NCI-H2081 (cell line): ENCODE measurements at regions not wholly inside any gene's neighbourhood (a gene's known extent, or its start where the extent isn't known, plus 50 kb on each side); places are given as distances from the start of the nearest gene placed in this dataset.
"Not testable (repeated sequence)": the region's sequence is repeated elsewhere in the genome, so short reads cannot be mapped to it uniquely, and the experiment has no call there.

Experiments used
- DNase-seq, 2 experiments: peaks; one replicate each; lab custom pipeline; 2025; lab: John Stamatoyannopoulos, UW

- DNase-seq = not testable (repeated sequence)
These were observed 51.5 kb upstream of the CDC42EP3 start for GRCh38 chr2:37722971-37723370.

- DNase-seq = no peak
These were observed 58.8 kb upstream of the CDC42EP3 start for GRCh38 chr2:37730037-37730818.

GRCh38 chr2:37732412-37732811, 61.0 kb upstream of the CDC42EP3 start:
- DNase-seq = not testable (repeated sequence)

GRCh38 chr2:37733251-37733650, 61.8 kb upstream of the CDC42EP3 start:
- no peak for DNase-seq

- not testable (repeated sequence) for DNase-seq
These were observed 62.5 kb upstream of the CDC42EP3 start for GRCh38 chr2:37733955-37734354.

- not testable (repeated sequence) for DNase-seq
These were observed 63.6 kb upstream of the CDC42EP3 start for GRCh38 chr2:37734891-37735523.

- DNase-seq = not testable (repeated sequence)
These were observed 64.1 kb upstream of the CDC42EP3 start for GRCh38 chr2:37735524-37735910.

- no peak for DNase-seq
These were observed 66.1 kb upstream of the CDC42EP3 start for GRCh38 chr2:37737507-37737906.

- DNase-seq = no peak
These were observed 66.9 kb upstream of the CDC42EP3 start for GRCh38 chr2:37738266-37738885.

GRCh38 chr2:37739153-37739552, 67.7 kb upstream of the CDC42EP3 start:
- no peak for DNase-seq

- no peak for DNase-seq
These were observed 68.8 kb upstream of the CDC42EP3 start for GRCh38 chr2:37740164-37740739.

- no peak for DNase-seq
These were observed 70.8 kb upstream of the CDC42EP3 start for GRCh38 chr2:37742286-37742685.

- no peak for DNase-seq
These were observed 72.6 kb upstream of the CDC42EP3 start for GRCh38 chr2:37744010-37744409.

- DNase-seq = not testable (repeated sequence)
These were observed 73.5 kb upstream of the CDC42EP3 start for GRCh38 chr2:37744961-37745360.

- not testable (repeated sequence) for DNase-seq
These were observed 74.6 kb upstream of the CDC42EP3 start for GRCh38 chr2:37746011-37746410.

GRCh38 chr2:37746883-37747282, 75.4 kb upstream of the CDC42EP3 start:
- no peak for DNase-seq

- DNase-seq = no peak
These were observed 77.1 kb upstream of the CDC42EP3 start for GRCh38 chr2:37748541-37748940.

- not testable (repeated sequence) for DNase-seq
These were observed 78.8 kb upstream of the CDC42EP3 start for GRCh38 chr2:37750286-37750685.

- DNase-seq = no peak
These were observed 81.3 kb upstream of the CDC42EP3 start for GRCh38 chr2:37752766-37753165.

GRCh38 chr2:37753758-37754157, 82.3 kb upstream of the CDC42EP3 start:
- no peak for DNase-seq

- DNase-seq = not testable (repeated sequence)
These were observed 84.6 kb upstream of the CDC42EP3 start for GRCh38 chr2:37755961-37756559.

- DNase-seq = not testable (repeated sequence)
These were observed 86.0 kb upstream of the CDC42EP3 start for GRCh38 chr2:37757456-37757855.
